Adrenal gland (tissue), 9 donors: ENCODE measurements at regions not wholly inside any gene's neighbourhood (a gene's known extent, or its start where the extent isn't known, plus 50 kb on each side); places are given as distances from the start of the nearest gene placed in this dataset.

Experiments
- DNase-seq, 7 donors: peaks; one replicate each; pipeline ENCODE4 v3.0.0-alpha.2; 2019 to 2020
- H3K27ac ChIP-seq, 5 donors: fragments of 200-600 bp; sonication (generic) in 4 of 5; 1 replicate in 3 of 5; 2 replicates in 2 of 5; pipeline versions ENCODE4 v1.5.1 to v1.8.0; 2016 to 2020; ENCODE audit warnings: mild to moderate bottlenecking in 1 of 5
- H3K27me3 ChIP-seq: fragments of 200-600 bp; 2 replicates; pipeline ENCODE4 v1.8.0; 2021
- H3K36me3 ChIP-seq, 2 donors: fragments of 200-600 bp; replicated peaks in 1 of 2; 1 replicate in 1 of 2; 2 replicates in 1 of 2; pipeline versions ENCODE4 v1.5.1 to v1.8.0; 2018 to 2022
- H3K4me1 ChIP-seq, 2 donors: fragments of 200-600 bp; replicated peaks in 1 of 2; 1 replicate in 1 of 2; 2 replicates in 1 of 2; pipeline versions ENCODE4 v1.5.1 to v1.8.0; 2018 to 2021
- H3K4me3 ChIP-seq, 4 donors: fragments of 200-600 bp; sonication (generic) in 3 of 4; one replicate each; pipeline ENCODE4 v1.5.1; 2016 to 2018
- H3K9me3 ChIP-seq, 3 donors: fragments of 200-600 bp; sonication (generic) in 1 of 3; replicated peaks in 1 of 3; 1 replicate in 2 of 3; 2 replicates in 1 of 3; pipeline versions ENCODE4 v1.5.1 to v1.8.0; 2016 to 2021
- POLR2A ChIP-seq, 2 donors: fragments of 450-650 bp; IDR thresholded peaks; one replicate each; pipeline ENCODE4 v1.6.1; 2017; ENCODE audit warnings: antibody characterized with exemption in 2 of 2, mild to moderate bottlenecking in 2 of 2, moderate library complexity in 1 of 2
- WGBS, 4 donors: extraction: QIAGEN DNeasy Blood & Tissue Kit in 2 of 4; methylation state at CpG; one replicate each; pipeline versions ENCODE4 v1.1.5 to v1.1.7; 2013 to 2017; 5-methylcytosine and 5-hydroxymethylcytosine counted together
- intact Hi-C, 2 donors: fragments of 100-400 bp; cut with DNase I; formaldehyde crosslinking; loops; one replicate each; pipeline versions ENCODE4 v1.14.1 to v1.15.0; 2022 to 2023
- TF ChIP-seq, protein P1 (sequence below), 6 experiments: fragments of 450-650 bp in 4 of 6; fragments of 200-600 bp in 2 of 6; sonication (generic) in 1 of 6; IDR thresholded peaks; 1 replicate in 5 of 6; 2 replicates in 1 of 6; pipeline versions ENCODE4 v1.5.1 to v1.8.0; 2016 to 2021; ENCODE audit warnings: antibody characterized with exemption in 6 of 6, mild to moderate bottlenecking in 2 of 6, moderate library complexity in 1 of 6
- donor health status: healthy with polysubstance abuse.
- donor health status: Bipolar disorder and iron deficiency.
- donor health status: DM: yes; HTN: yes; CAD: no.
- donor health status: DM: no; HTN: no; CAD: no.
- donor health status: DM: no; HTN: no; CAD: no.

GRCh38 chr6:163895162-163895561, 480.6 kb downstream of the QKI start:
- Histone ChIP-seq H3K27ac (no peak overlapping the region), H3K4me3 (no peak overlapping the region), H3K4me1 (peaks cover 0 to 8% of the 10 kb centered on the region in 2 donors), H3K9me3 (no peaks in the 10 kb centered on the region), H3K36me3 (no peaks in the 10 kb centered on the region), H3K27me3 (no peaks in the 10 kb centered on the region)
- DNase-seq, result no peak
- intact Hi-C loops, result no loop called here
- no peak for TF ChIP-seq POLR2A (IDR thresholded peaks at IDR 0.05)
- TF ChIP-seq, protein P1, sequence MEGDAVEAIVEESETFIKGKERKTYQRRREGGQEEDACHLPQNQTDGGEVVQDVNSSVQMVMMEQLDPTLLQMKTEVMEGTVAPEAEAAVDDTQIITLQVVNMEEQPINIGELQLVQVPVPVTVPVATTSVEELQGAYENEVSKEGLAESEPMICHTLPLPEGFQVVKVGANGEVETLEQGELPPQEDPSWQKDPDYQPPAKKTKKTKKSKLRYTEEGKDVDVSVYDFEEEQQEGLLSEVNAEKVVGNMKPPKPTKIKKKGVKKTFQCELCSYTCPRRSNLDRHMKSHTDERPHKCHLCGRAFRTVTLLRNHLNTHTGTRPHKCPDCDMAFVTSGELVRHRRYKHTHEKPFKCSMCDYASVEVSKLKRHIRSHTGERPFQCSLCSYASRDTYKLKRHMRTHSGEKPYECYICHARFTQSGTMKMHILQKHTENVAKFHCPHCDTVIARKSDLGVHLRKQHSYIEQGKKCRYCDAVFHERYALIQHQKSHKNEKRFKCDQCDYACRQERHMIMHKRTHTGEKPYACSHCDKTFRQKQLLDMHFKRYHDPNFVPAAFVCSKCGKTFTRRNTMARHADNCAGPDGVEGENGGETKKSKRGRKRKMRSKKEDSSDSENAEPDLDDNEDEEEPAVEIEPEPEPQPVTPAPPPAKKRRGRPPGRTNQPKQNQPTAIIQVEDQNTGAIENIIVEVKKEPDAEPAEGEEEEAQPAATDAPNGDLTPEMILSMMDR (IDR thresholded peaks at IDR 0.05), result no peak

- intact Hi-C loops, result no loop called here
- no peak for DNase-seq
Observed at GRCh38 chr6:163893609-163894189, 479.2 kb downstream of the QKI start.

DNA sequence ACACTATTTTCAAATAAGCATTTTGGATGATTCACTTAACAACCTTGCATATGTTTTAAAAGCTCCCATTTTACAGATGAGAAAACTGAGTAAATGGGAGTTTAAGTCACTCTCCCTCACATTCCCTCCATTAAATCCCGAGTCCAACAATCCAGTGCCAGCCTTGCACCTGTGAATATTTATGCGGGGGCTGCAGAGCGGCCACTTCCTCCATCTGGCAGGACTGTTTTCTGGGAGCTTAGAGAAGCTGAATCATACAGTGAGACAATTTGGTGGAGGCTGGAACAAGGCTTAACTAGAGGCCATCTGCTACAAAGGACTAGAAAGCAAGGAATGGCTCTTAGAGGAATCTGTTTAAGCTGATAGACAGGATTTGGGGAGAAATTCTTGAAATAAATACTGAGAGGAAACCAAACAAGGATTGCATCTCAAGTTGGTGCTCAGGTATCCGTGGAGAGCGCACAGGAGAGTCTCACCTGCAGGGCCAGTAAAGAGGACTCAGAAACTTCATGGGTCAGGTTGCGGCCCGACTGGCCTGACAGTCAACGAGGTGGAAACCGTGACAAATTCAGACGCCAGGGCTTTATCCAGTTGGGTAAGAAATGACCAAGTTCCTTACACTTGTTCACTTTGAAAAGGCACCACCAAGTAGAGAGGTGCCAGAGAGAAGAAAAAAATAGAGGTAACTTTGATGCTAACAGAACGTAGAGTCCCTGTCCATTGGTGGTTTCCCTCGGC, 478.5 kb downstream of the QKI start:
- TF ChIP-seq, protein P1 (IDR thresholded peaks at IDR 0.05), result no peak
- no peak for TF ChIP-seq POLR2A (IDR thresholded peaks at IDR 0.05)
- H3K36me3 ChIP-seq, result no peaks in the 10 kb centered on the region
- H3K4me1 ChIP-seq, result peaks cover 0 to 8% of the 10 kb centered on the region in 2 donors
- H3K27me3 ChIP-seq, result no peaks in the 10 kb centered on the region
- DNase-seq, result no peak
- intact Hi-C loops, result no loop called here
- 91 to 92% (median 91%) methylated on average over 12 of the region's 12 CpGs for WGBS, 4 donors
- H3K9me3 ChIP-seq, result no peaks in the 10 kb centered on the region
- H3K27ac ChIP-seq, result no peak overlapping the region
- no peak overlapping the region for H3K4me3 ChIP-seq

More at GRCh38 chr6:163893609-163894189, 479.2 kb downstream of the QKI start:
- 92 to 96% (median 93%) methylated on average over 4 of the region's 4 CpGs for WGBS, 4 donors
- peaks cover 0 to 8% of the 10 kb centered on the region in 2 donors for H3K4me1 ChIP-seq
- H3K9me3 ChIP-seq, result no peaks in the 10 kb centered on the region
- no peaks in the 10 kb centered on the region for H3K27me3 ChIP-seq
- TF ChIP-seq, protein P1 (IDR thresholded peaks at IDR 0.05), result no peak
- no peak for TF ChIP-seq POLR2A (IDR thresholded peaks at IDR 0.05)
- no peak overlapping the region for H3K27ac ChIP-seq
- H3K36me3 ChIP-seq, result no peaks in the 10 kb centered on the region
- H3K4me3 ChIP-seq, result no peak overlapping the region

GRCh38 chr6:163889904-163890514, 475.5 kb downstream of the QKI start:
- Histone ChIP-seq H3K27ac (no peak overlapping the region), H3K27me3 (no peaks in the 10 kb centered on the region), H3K36me3 (no peaks in the 10 kb centered on the region), H3K4me1 (no peaks in the 10 kb centered on the region), H3K9me3 (no peaks in the 10 kb centered on the region), H3K4me3 (no peak overlapping the region)
- intact Hi-C loops, result no loop called here
- WGBS, 4 donors, result 57 to 64% (median 61%) methylated on average over 3 of the region's 3 CpGs
- TF ChIP-seq, protein P1 (IDR thresholded peaks at IDR 0.05), result no peak
- no peak for TF ChIP-seq POLR2A (IDR thresholded peaks at IDR 0.05)
- no peak for DNase-seq
